ENCODE measurements at regions not wholly inside any gene's neighbourhood (a gene's known extent, or its start where the extent isn't known, plus 50 kb on each side); places are given as distances from the start of the nearest gene placed in this dataset.

DNA sequence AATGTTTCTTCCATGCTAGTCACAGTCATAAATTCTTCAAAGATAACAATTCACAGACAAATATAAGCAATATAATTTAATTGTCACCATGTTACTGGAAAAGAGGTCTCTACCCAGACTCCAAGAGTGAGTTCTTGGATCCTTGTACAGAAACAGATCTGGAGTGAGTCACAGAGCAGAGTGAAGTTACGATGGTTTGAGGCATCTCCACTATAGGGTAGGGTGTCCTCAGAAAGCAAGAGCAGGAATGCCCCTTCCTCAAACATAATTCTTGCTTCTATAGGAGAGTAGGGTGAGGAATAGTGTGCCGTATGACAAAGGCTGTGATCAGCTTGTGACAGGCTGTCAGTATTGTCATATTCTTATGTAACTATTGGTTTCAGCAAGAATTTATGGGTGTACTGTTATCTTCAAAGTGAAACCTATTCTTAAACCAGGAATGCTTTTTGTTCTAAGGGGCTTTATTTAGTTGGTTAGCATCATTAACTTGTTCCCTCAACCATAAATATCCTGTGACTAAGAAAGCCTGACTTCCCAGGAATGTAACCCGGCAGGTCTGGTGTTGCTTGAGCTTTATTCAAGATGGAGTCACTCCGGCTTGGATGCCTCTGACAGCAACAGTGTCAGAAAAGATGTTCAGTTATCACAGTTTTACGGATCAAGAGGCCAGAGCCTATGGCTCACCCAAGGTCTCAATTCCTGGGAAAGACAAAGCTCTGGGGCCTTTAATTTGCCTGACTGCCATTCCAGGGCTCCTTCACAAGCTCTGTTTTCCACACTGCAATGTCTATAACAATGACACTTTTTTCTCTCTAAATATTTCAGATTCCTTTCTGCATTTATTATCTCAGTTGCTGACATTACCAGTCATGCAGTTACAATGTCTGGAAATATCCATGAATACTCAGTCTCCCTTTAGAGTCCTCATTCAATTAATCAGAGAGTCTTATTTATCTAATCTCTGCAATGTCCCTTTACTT lies 298.6 kb downstream of the C6orf118 start:
- Histone ChIP-seq H2AK5ac (ENCODE audit: insufficient read length, low read length) (no peak overlapping the region), H3K18ac (ENCODE audit: insufficient read length, low read depth, low read length) (no peak overlapping the region), H2BK120ac (ENCODE audit: low read depth, low read length, poor library complexity, severe bottlenecking) (no peak overlapping the region), H3T11ph (ENCODE audit: low read length) (no peak overlapping the region), H3K27me3 (ENCODE audit: insufficient read depth, low read length) (no peaks in the 10 kb centered on the region; the same call in 1 of the 2 replicates), H3K9ac (ENCODE audit: extremely low read depth, insufficient read length, low read length) (no peak overlapping the region), H3K9me3 (ENCODE audit: control insufficient read depth, low read depth, low read length) (no peaks in the 10 kb centered on the region), H4K20me1 (ENCODE audit: control insufficient read depth, insufficient read depth, insufficient read length) (peaks cover 2% of the 10 kb centered on the region), H3K4me2 (ENCODE audit: insufficient read depth, insufficient read length, low read length) (no peak overlapping the region), H2BK5ac (ENCODE audit: insufficient read length, low read length) (no peak overlapping the region), H4K91ac (ENCODE audit: insufficient read length, low read depth, low read length) (no peak overlapping the region), H4K8ac (replicated peaks; ENCODE audit: insufficient read length, low read depth, low read length) (no peak overlapping the region), H4K5ac (ENCODE audit: insufficient read length, low read depth, low read length) (no peak overlapping the region), H2AFZ (ENCODE audit: low read length) (no peak overlapping the region), H3K23ac (ENCODE audit: insufficient read length, low read depth, low read length) (no peak overlapping the region), H3K23me2 (ENCODE audit: insufficient read length, low read depth, low read length, poor library complexity, severe bottlenecking) (no peaks in the 10 kb centered on the region), H3K14ac (ENCODE audit: insufficient read depth, low read length) (no peak overlapping the region), H3K56ac (ENCODE audit: insufficient read length, low read depth, low read length) (no peak overlapping the region), H2BK20ac (ENCODE audit: low read depth, low read length, poor library complexity, severe bottlenecking) (no peak overlapping the region), H2BK12ac (ENCODE audit: insufficient read length, low read depth, low read length) (no peak overlapping the region), H3K79me2 (ENCODE audit: insufficient read depth, low read length) (no peaks in the 10 kb centered on the region), H3K79me1 (ENCODE audit: insufficient read depth, low read depth, low read length, poor library complexity, severe bottlenecking) (no peaks in the 10 kb centered on the region), H3K4ac (ENCODE audit: low read depth, low read length) (no peak overlapping the region), H3K27ac (ENCODE audit: insufficient read length, low read depth, low read length) (no peak overlapping the region), H3K4me1 (ENCODE audit: insufficient read depth, low read length) (no peaks in the 10 kb centered on the region; the same call in 1 of the 2 replicates), H2BK15ac (ENCODE audit: low read depth, low read length) (no peak overlapping the region)
- Mint-ChIP-seq H3K27ac (no peak overlapping the region), H3K9me3 (peaks cover 4 to 10% of the 10 kb centered on the region in 2 experiments; a peak in 4 of 5 replicates), H3K4me3 (no peak overlapping the region), H3K27me3 (ENCODE audit: low read depth) (no peaks in the 10 kb centered on the region; the same call in 1 of the 2 replicates), H3K36me3 (ENCODE audit: insufficient read depth in 1 of 3, low read depth in 3 of 3) (peaks cover 0 to 2% (median 0%) of the 10 kb centered on the region in 3 experiments; a peak in 3 of 7 replicates), H3K4me1 (no peaks in the 10 kb centered on the region)
- DNase-seq, result no peak
- TF ChIP-seq, protein P1, sequence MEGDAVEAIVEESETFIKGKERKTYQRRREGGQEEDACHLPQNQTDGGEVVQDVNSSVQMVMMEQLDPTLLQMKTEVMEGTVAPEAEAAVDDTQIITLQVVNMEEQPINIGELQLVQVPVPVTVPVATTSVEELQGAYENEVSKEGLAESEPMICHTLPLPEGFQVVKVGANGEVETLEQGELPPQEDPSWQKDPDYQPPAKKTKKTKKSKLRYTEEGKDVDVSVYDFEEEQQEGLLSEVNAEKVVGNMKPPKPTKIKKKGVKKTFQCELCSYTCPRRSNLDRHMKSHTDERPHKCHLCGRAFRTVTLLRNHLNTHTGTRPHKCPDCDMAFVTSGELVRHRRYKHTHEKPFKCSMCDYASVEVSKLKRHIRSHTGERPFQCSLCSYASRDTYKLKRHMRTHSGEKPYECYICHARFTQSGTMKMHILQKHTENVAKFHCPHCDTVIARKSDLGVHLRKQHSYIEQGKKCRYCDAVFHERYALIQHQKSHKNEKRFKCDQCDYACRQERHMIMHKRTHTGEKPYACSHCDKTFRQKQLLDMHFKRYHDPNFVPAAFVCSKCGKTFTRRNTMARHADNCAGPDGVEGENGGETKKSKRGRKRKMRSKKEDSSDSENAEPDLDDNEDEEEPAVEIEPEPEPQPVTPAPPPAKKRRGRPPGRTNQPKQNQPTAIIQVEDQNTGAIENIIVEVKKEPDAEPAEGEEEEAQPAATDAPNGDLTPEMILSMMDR (conservative IDR thresholded peaks at IDR 0.05), result no peak
- WGBS (ENCODE audit: extremely low coverage, insufficient read length, low lambda C conversion rate), result no CpG with 5 or more reads among the region's 5 CpGs

Measured in H9 (cell line).